Fibroblast of villous mesenchyme (primary cell): ENCODE measurements at regions not wholly inside any gene's neighbourhood (a gene's known extent, or its start where the extent isn't known, plus 50 kb on each side); places are given as distances from the start of the nearest gene placed in this dataset.
A peak's percentile ranks its signal among the peaks of the same experiment; 100 is the strongest.
"Not testable (repeated sequence)": the region's sequence is repeated elsewhere in the genome, so short reads cannot be mapped to it uniquely, and the experiment has no call there.

Experiments used
- DNase-seq: peaks from one replicate; pipeline ENCODE4 v3.0.0-alpha.2; 2010; ENCODE audit warnings: low read depth
- H3K4me3 ChIP-seq: 2 replicates; pipeline ENCODE4 v1.5.1; 2011; ENCODE audit warnings: low read depth, mild to moderate bottlenecking, low read length
- TF ChIP-seq, protein P1 (sequence below): IDR thresholded peaks from 2 replicates; pipeline ENCODE4 v1.5.1; 2012; ENCODE audit warnings: low read depth, mild to moderate bottlenecking, low read length; ENCODE audit not compliant: insufficient read depth

GRCh38 chr6:47180633-47181032 is 129.1 kb downstream of the TNFRSF21 start:
- TF ChIP-seq, protein P1, sequence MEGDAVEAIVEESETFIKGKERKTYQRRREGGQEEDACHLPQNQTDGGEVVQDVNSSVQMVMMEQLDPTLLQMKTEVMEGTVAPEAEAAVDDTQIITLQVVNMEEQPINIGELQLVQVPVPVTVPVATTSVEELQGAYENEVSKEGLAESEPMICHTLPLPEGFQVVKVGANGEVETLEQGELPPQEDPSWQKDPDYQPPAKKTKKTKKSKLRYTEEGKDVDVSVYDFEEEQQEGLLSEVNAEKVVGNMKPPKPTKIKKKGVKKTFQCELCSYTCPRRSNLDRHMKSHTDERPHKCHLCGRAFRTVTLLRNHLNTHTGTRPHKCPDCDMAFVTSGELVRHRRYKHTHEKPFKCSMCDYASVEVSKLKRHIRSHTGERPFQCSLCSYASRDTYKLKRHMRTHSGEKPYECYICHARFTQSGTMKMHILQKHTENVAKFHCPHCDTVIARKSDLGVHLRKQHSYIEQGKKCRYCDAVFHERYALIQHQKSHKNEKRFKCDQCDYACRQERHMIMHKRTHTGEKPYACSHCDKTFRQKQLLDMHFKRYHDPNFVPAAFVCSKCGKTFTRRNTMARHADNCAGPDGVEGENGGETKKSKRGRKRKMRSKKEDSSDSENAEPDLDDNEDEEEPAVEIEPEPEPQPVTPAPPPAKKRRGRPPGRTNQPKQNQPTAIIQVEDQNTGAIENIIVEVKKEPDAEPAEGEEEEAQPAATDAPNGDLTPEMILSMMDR = no peak
- H3K4me3 ChIP-seq = no peak overlapping the region
- peak; percentile 11 for DNase-seq

DNA sequence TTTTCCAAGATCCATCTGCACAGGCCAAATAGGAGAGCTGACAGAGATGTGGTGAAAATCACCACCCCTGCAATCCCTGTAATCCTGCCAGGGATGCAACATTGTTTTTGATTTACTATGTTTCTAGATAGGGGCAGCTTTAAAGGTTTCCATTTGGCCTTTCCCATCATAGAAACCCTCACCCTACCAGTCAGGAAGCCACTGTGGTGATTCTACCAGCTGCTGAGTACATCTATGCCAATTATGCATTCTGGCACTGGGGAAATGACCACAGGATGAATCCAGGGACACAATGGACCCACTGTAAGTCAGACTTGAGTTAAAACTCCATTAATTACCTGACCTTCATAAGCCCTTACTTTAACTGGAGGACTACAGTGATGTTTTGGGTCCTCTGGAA is 130.4 kb downstream of the TNFRSF21 start:
- TF ChIP-seq, protein P1 = no peak
- peak; percentile 50 for DNase-seq
- no peak overlapping the region for H3K4me3 ChIP-seq

DNA sequence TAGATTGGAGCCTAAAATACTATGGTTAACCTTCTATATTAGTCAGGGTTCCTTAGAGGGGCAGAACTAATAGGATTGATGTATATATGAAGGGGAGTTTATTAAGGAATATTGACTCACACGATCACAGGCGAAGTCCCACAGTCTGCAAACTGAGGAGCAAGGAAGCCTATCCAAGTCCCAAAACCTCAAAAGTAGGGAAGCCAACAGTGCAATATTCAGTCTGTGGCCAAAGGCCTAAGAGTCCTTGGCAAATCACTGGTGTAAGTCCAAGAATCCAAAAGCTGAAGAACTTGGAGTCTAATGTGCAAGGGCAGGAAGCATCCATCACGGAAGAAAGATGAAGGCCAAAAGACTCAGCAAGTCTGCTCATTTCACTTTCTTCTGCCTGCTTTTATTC is 133.5 kb upstream of the ADGRF1 start:
- TF ChIP-seq, protein P1 = no peak
- no peak overlapping the region for H3K4me3 ChIP-seq
- DNase-seq = no peak

DNA sequence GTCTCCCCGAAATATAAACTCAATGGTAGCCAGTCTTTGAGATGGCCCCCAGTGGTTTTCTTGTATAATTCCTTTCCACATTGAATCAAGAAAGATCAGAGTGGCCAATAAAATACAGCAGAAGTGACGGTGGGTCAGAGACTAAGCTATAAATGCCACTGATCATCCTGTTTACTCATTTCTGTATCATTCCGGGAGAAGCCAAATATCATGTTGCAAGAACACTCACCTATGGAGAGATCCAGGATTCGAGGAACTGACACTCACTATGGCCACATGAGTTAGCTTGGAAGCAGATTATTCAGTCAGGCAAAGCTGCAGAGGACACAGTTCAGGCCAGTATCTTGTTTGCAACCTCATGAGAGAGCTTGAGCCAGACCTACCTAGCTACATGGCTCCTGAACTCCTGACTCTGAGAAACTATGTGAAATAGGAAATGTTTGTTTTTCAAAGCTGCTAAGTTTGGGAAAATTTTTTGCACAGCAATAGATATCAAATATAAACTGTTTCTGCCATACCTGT is 132.4 kb upstream of the ADGRF1 start:
- DNase-seq = no peak
- TF ChIP-seq, protein P1 = no peak
- H3K4me3 ChIP-seq = no peak overlapping the region

GRCh38 chr6:47174063-47174462 is 131.9 kb upstream of the ADGRF1 start:
- DNase-seq, H3K4me3 ChIP-seq: not testable (repeated sequence)

GRCh38 chr6:47173145-47173544 is 131.0 kb upstream of the ADGRF1 start:
- DNase-seq, H3K4me3 ChIP-seq: not testable (repeated sequence)

DNA sequence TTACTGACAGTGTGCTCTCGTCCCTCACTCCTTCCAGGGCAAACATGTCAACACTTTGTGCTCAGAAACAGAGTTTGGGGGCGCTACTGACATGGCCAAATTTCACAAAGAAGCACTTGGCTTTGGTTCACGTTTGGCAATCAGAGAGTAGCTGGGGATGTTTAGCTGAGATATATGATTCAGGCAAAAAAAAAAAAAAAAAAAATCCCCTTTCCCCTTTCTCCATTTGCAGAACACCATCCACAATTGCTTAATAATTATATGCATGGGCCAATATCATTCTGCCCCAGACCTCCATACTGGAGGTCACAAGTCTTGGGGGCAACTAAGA is 128.4 kb upstream of the ADGRF1 start:
- H3K4me3 ChIP-seq = no peak overlapping the region
- DNase-seq = no peak
- TF ChIP-seq, protein P1 = no peak

- peak; percentile 89 for DNase-seq
Measured at GRCh38 chr6:47169785-47170616, 127.9 kb upstream of the ADGRF1 start.

More at GRCh38 chr6:47169785-47170616, 127.9 kb upstream of the ADGRF1 start:
- TF ChIP-seq, protein P1 = no peak
- H3K4me3 ChIP-seq = no peak overlapping the region
